Neural progenitor cell (in vitro differentiated cells): ENCODE measurements at regions not wholly inside any gene's neighbourhood (a gene's known extent, or its start where the extent isn't known, plus 50 kb on each side); places are given as distances from the start of the nearest gene placed in this dataset.
"Not testable (repeated sequence)": the region's sequence is repeated elsewhere in the genome, so short reads cannot be mapped to it uniquely, and the experiment has no call there.

Experiments used
- EZH2 ChIP-seq: fragments of 200-600 bp; sonication (generic); IDR thresholded peaks from 2 replicates; pipeline ENCODE4 v1.6.1; 2017; ENCODE audit warnings: antibody characterized with exemption, mild to moderate bottlenecking, moderate library complexity
- TF ChIP-seq, protein P1 (sequence below): fragments of 200-600 bp; sonication (generic); IDR thresholded peaks from 2 replicates; pipeline ENCODE4 v1.5.1; 2017; ENCODE audit warnings: antibody characterized with exemption, mild to moderate bottlenecking

DNA sequence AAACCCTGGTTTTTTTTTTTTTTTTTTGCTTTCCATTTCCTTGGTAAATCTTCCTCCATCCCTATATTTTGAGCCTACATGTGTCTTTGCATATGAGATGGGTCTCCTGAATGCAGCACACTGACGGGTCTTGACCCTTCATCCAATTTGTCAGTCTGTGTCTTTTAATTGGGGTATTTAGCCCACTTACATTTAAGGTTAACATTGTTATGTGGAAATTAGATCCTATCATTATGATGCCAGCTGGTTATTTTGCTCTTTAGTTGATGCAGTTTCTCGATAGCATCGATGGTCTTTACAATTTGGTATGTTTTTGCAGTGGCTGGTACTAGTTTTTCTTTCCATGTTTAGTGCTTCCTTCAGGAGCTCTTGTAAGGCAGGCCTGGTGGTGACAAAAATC, 603.2 kb upstream of the MAP3K7 start:
- TF ChIP-seq EZH2, result not testable (repeated sequence)
- TF ChIP-seq, protein P1, sequence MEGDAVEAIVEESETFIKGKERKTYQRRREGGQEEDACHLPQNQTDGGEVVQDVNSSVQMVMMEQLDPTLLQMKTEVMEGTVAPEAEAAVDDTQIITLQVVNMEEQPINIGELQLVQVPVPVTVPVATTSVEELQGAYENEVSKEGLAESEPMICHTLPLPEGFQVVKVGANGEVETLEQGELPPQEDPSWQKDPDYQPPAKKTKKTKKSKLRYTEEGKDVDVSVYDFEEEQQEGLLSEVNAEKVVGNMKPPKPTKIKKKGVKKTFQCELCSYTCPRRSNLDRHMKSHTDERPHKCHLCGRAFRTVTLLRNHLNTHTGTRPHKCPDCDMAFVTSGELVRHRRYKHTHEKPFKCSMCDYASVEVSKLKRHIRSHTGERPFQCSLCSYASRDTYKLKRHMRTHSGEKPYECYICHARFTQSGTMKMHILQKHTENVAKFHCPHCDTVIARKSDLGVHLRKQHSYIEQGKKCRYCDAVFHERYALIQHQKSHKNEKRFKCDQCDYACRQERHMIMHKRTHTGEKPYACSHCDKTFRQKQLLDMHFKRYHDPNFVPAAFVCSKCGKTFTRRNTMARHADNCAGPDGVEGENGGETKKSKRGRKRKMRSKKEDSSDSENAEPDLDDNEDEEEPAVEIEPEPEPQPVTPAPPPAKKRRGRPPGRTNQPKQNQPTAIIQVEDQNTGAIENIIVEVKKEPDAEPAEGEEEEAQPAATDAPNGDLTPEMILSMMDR, result not testable (repeated sequence)
